D721Med (cell line): ENCODE measurements at regions not wholly inside any gene's neighbourhood (a gene's known extent, or its start where the extent isn't known, plus 50 kb on each side); places are given as distances from the start of the nearest gene placed in this dataset.

ENCODE experiments used
- DNase-seq: peaks from one replicate; pipeline ENCODE4 v3.0.0; 2011; ENCODE audit warnings: low spot score; ENCODE audit not compliant: insufficient read length
- FAIRE-seq: peaks from 2 replicates; lab custom pipeline; 2011; peaks lifted over from hg19 to GRCh38; lab: Jason Lieb, UNC
- CTCF ChIP-seq: IDR thresholded peaks from 2 replicates; pipeline ENCODE4 v1.5.1; 2012; ENCODE audit warnings: mild to moderate bottlenecking, control low read depth; ENCODE audit not compliant: insufficient read depth; ENCODE audit errors: missing control alignments

DNA sequence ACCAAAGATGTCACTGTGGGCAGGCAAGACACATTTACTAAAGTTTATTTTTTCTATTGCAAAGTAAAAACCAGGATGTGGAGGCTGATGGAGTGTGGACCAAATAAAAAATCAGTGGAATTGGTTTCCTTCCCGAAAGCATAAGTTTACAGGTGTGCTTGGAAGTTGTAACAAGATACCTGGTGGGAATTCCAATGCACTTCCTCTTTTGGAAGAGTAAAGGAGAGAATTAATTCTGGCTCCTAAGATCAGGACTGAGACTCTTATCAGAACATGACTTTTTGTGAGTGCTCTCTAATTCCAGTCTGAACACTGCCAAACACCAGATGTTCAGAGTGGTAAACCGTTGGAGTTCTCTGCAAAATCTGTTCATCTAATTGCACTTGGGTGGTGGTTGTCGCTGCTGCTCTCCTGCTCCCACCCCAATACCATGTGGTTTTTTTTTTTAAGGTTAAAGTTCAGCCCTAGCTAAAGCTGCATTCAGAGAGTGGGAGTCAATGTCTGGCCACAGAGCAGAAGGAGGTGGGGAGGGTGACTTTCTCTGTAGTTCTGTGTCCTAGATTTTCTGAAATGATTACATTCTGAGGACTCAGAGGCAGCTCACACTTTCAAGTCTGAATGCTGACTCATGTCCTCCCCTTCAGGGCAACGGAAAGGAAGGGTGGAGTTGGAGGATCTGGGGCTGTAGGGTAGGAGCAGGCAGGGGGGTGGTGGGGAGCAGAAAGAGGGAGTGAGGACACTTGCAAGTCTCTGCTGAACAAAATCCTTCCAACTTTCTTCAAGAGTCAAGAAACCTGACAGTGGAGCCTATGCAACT is 275.8 kb upstream of the PRDM1 start:
- no peak for TF ChIP-seq CTCF
- DNase-seq (no peak), FAIRE-seq (no peak)

DNA sequence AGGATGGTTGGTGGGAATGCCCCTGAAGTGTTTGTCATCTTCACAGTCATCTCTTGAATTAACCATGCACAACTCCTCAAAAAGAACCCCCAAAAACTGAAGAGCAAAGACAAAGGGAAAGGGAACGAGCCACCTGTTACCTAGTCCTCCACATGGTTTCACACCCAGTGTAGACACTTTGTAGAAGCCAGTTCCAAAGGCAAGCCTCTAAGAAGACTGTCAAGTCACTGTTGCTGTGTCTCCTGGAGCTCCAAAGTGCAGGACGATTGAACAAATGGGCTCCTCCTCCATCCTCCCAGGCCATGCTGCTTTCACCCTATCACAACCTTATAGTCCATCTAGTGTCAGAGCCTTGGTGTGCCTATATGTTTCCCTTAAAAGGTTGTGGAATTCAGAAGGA is 277.6 kb upstream of the PRDM1 start:
- no peak for DNase-seq
- FAIRE-seq, result no peak
- TF ChIP-seq CTCF, result no peak

DNA sequence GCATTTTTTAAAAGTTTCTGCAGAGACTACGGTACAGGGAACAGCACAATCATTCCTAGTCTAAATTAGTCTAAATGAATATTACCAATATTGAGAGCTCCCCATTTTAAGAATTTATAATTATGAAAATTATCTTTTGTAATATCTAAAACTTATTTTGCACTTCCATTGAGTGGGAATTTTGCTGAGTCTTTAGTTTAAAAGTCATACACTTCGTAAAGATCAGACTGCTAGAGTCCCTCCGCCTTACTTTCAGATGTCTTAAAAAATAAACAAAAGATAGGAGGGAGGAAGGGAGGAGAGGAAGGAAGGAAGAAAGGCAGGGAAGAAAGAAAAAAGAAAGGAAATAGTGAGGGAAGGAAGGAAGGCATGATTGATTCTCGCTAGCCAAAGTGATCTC is 278.2 kb upstream of the PRDM1 start:
- TF ChIP-seq CTCF, result no peak
- FAIRE-seq (no peak), DNase-seq (no peak)

GRCh38 chr6:105806486-105806920 is 279.6 kb upstream of the PRDM1 start:
- FAIRE-seq (no peak), DNase-seq (no peak)
- TF ChIP-seq CTCF, result no peak

DNA sequence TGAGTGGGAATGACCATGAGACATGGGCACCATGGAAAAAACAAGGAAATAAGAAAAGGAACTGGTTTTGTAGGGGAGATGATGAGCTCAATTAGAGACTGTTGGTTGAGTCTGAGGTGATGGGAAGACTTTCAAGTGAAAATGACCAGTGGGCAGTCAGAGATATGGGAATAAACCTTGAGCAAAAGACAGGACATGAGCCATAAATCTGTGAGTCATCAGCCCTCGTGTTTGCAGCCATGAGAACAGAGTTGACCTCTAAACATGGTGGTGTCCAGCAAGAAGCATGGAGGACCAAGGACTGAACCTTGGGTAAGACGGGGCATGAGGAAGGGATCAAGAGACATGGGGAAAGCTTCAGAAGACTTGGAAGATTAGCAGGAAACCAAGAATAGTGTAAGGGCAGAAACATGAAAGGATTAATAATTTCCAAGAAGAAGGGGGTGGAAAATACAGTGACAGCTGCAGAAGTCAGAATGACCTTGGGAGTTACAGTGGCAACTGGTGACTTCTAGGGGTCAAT is 280.6 kb upstream of the PRDM1 start:
- no peak for TF ChIP-seq CTCF
- no peak for DNase-seq
- no peak for FAIRE-seq

DNA sequence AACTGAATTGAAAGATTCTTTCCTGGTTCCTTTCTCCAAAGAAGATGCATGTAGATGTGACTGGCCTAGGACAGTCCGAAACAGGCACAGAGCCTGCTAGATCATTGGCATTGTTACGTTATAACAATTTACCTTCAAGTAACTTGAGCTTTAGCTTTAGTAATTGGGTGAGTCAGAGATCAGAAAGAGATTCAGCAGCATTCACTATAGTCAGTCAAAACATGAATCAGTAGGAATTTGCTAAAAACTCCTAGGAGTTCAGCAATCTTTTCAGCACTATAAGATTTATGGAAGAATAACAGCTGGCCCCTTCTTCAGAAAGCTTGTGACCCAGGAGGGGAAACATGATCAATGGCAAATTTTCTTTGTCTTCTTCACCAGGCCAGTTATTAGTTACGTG is 281.7 kb upstream of the PRDM1 start:
- FAIRE-seq, result no peak
- TF ChIP-seq CTCF, result no peak
- DNase-seq, result no peak

DNA sequence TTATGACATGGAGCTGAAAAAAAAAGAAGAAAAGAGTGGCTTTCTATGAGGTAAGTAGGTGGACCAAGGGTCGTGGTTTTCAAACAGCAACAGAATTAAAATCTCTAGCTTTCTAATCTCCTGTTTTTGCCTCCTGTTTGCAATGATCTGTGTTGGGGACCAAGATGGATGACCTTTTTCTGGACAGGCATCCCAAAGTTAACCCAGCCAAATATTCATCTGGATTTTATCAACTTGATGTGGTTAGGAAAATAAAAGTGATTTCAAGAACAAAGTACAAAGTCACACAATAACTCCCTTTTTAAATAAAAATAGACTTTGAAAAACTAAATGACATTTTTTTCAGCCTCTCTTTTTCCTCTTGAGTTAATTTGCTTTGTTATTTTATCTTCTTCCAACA is 282.1 kb upstream of the PRDM1 start:
- DNase-seq (no peak), FAIRE-seq (no peak)
- TF ChIP-seq CTCF, result no peak
